ENCODE measurements at regions not wholly inside any gene's neighbourhood (a gene's known extent, or its start where the extent isn't known, plus 50 kb on each side); places are given as distances from the start of the nearest gene placed in this dataset.
A peak's percentile ranks its signal among the peaks of the same experiment; 100 is the strongest.

DNA sequence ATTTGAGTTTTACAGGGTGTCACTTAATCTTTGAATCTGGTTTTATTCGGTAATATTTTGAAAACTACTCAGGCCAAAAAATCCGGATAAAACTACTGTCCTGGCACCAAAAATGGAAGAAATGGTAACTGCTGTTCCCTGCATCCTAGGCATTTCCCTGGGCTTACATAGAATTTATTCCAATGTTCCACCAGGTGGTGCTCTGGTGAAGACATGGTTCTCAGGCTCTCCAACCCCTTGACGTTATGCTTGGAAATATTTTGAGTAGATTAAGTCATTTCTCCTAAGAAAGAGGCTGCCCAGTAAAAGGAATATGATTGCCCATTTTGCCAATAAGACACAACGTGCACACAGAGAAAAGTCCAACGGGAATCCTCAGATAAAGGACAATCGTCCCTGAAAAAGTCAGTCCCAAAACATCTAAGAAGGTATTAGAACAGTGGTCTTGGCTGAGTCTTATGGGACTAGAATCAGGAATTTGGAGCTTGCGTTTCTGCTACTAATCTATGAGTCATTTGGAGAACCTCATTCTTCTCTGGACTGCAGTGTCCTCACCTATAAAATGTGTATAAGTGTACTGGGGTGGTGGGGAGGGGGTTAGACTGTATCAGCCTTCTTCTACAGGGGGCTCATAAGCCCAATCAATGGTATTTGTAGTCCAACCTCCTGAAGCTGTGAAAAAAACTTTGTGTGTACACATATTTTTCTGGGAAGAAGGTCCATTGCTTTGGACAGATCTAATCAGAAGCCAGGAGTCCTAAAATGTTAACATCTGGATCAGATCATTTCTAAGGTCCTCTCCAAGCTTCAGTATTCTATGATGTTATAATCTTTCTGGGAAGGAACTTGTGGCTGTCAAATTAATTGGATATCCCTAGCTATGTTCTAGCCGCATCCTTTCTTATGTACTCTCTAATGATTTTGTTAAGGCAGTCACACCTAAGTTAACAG, 131.0 kb upstream of the BMP2 start:
- Histone ChIP-seq H4K20me1 (ENCODE audit: insufficient read depth) (no peaks in the 10 kb centered on the region), H3K79me2 (ENCODE audit: insufficient read depth, low read length) (no peaks in the 10 kb centered on the region), H3K4me1 (ENCODE audit: control insufficient read depth in 1 of 2, insufficient read depth in 2 of 2, low read length in 2 of 2) (no peaks in the 10 kb centered on the region), H2AFZ (ENCODE audit: low read depth, low read length, poor library complexity, severe bottlenecking) (no peak overlapping the region), H3K27me3 (ENCODE audit: insufficient read depth, low read length) (no peaks in the 10 kb centered on the region), H3K9ac (ENCODE audit: low read length) (no peak overlapping the region), H3K36me3 (ENCODE audit: control insufficient read depth in 1 of 2, insufficient read depth in 2 of 2, low read length in 2 of 2) (no peaks in the 10 kb centered on the region), H3K27ac (ENCODE audit: low read depth, low read length) (no peak overlapping the region), H3K9me2 (ENCODE audit: insufficient read depth) (no peaks in the 10 kb centered on the region), H3K9me3 (ENCODE audit: control insufficient read depth in 1 of 2, insufficient read depth in 1 of 2, low read depth in 1 of 2, low read length in 2 of 2) (peaks cover 0 to 5% of the 10 kb centered on the region in 2 experiments; a peak in 1 of 4 replicates), H3K4me2 (ENCODE audit: low read length) (no peak overlapping the region), H3K4me3 (replicated peaks in 1 of 2; ENCODE audit: low read depth in 1 of 2, low read length in 2 of 2) (no peak overlapping the region)
- intact Hi-C loops (cut with micrococcal nuclease): no loop called here
- BruUV-seq (replicated peaks): no TSS peak
- no peak for TF ChIP-seq YY1 (IDR thresholded peaks at IDR 0.05; ENCODE audit: extremely low read depth, insufficient replicate concordance, low read depth, low read length)
- TF ChIP-seq ELF1 (IDR thresholded peaks at IDR 0.05; ENCODE audit: borderline replicate concordance, low read depth): no peak
- TF ChIP-seq TCF7L2 (IDR thresholded peaks at IDR 0.05; ENCODE audit: borderline replicate concordance, extremely low read depth, insufficient read depth, insufficient read length): no peak
- TF ChIP-seq, protein P1, sequence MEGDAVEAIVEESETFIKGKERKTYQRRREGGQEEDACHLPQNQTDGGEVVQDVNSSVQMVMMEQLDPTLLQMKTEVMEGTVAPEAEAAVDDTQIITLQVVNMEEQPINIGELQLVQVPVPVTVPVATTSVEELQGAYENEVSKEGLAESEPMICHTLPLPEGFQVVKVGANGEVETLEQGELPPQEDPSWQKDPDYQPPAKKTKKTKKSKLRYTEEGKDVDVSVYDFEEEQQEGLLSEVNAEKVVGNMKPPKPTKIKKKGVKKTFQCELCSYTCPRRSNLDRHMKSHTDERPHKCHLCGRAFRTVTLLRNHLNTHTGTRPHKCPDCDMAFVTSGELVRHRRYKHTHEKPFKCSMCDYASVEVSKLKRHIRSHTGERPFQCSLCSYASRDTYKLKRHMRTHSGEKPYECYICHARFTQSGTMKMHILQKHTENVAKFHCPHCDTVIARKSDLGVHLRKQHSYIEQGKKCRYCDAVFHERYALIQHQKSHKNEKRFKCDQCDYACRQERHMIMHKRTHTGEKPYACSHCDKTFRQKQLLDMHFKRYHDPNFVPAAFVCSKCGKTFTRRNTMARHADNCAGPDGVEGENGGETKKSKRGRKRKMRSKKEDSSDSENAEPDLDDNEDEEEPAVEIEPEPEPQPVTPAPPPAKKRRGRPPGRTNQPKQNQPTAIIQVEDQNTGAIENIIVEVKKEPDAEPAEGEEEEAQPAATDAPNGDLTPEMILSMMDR (IDR thresholded peaks at IDR 0.05 in 2 of 3, conservative IDR thresholded peaks at IDR 0.05 in 1 of 3; ENCODE audit: borderline replicate concordance in 1 of 3, insufficient read depth in 1 of 3, low read depth in 2 of 3, low read length in 2 of 3): peak; percentile 3 to 32 (median 11); a peak in 2 of 6 replicates
- TF ChIP-seq, protein P2, sequence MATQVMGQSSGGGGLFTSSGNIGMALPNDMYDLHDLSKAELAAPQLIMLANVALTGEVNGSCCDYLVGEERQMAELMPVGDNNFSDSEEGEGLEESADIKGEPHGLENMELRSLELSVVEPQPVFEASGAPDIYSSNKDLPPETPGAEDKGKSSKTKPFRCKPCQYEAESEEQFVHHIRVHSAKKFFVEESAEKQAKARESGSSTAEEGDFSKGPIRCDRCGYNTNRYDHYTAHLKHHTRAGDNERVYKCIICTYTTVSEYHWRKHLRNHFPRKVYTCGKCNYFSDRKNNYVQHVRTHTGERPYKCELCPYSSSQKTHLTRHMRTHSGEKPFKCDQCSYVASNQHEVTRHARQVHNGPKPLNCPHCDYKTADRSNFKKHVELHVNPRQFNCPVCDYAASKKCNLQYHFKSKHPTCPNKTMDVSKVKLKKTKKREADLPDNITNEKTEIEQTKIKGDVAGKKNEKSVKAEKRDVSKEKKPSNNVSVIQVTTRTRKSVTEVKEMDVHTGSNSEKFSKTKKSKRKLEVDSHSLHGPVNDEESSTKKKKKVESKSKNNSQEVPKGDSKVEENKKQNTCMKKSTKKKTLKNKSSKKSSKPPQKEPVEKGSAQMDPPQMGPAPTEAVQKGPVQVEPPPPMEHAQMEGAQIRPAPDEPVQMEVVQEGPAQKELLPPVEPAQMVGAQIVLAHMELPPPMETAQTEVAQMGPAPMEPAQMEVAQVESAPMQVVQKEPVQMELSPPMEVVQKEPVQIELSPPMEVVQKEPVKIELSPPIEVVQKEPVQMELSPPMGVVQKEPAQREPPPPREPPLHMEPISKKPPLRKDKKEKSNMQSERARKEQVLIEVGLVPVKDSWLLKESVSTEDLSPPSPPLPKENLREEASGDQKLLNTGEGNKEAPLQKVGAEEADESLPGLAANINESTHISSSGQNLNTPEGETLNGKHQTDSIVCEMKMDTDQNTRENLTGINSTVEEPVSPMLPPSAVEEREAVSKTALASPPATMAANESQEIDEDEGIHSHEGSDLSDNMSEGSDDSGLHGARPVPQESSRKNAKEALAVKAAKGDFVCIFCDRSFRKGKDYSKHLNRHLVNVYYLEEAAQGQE (IDR thresholded peaks at IDR 0.05; ENCODE audit: low read depth): no peak
- no peak for TF ChIP-seq SRF (IDR thresholded peaks at IDR 0.05; ENCODE audit: low read depth)
- TF ChIP-seq ZBTB33 (IDR thresholded peaks at IDR 0.05; ENCODE audit: extremely low read depth, insufficient replicate concordance, low read length): no peak
- TF ChIP-seq, protein P3, sequence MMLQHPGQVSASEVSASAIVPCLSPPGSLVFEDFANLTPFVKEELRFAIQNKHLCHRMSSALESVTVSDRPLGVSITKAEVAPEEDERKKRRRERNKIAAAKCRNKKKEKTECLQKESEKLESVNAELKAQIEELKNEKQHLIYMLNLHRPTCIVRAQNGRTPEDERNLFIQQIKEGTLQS (IDR thresholded peaks at IDR 0.05): no peak
- no peak for TF ChIP-seq CEBPB (IDR thresholded peaks at IDR 0.05; ENCODE audit: low read depth)
- peak; percentile 24; the same call in 1 of the 2 replicates for TF ChIP-seq RAD21 (IDR thresholded peaks at IDR 0.05; ENCODE audit: low read depth)
- ChIA-PET POLR2A (no interaction called here), CTCF (interaction anchor here (0.6 to 1.0 kb wide), 3 partner anchors 12 to 837 kb away, joined by 3 to 4 read pairs (median 3); no protein-coding TSS in a partner anchor), RAD21 (ENCODE audit: low non-redundant PET in 1 of 2, low total read pairs in 2 of 2, uncharacterized antibody in 2 of 2, unreplicated experiment in 2 of 2) (no interaction called here)
- ATAC-seq (no peak), DNase-seq (ENCODE audit: low read depth, low spot score) (no peak)

Data from HCT116 (cell line).